ENCODE measurements at regions not wholly inside any gene's neighbourhood (a gene's known extent, or its start where the extent isn't known, plus 50 kb on each side); places are given as distances from the start of the nearest gene placed in this dataset.
"Not testable (repeated sequence)": the region's sequence is repeated elsewhere in the genome, so short reads cannot be mapped to it uniquely, and the experiment has no call there.

- DNase-seq (ENCODE audit: low read depth, low spot score), result no peak
Observed at GRCh38 chr4:55028196-55028595, 97.2 kb downstream of the KDR start.

GRCh38 chr4:55027596-55027995, 97.8 kb downstream of the KDR start:
- DNase-seq (ENCODE audit: low read depth, low spot score), result no peak

GRCh38 chr4:55025456-55025855, 99.9 kb downstream of the KDR start:
- DNase-seq (ENCODE audit: low read depth, low spot score), result not testable (repeated sequence)

- no peak for DNase-seq (ENCODE audit: low read depth, low spot score)
Observed at GRCh38 chr4:55023030-55023429, 102.4 kb downstream of the KDR start.

GRCh38 chr4:55021214-55021613, 104.2 kb downstream of the KDR start:
- no peak for DNase-seq (ENCODE audit: low read depth, low spot score)

GRCh38 chr4:55020131-55020530, 105.3 kb downstream of the KDR start:
- DNase-seq (ENCODE audit: low read depth, low spot score), result no peak

- no peak for DNase-seq (ENCODE audit: low read depth, low spot score)
Observed at GRCh38 chr4:55018978-55019377, 106.4 kb downstream of the KDR start.

- DNase-seq (ENCODE audit: low read depth, low spot score), result no peak
Observed at GRCh38 chr4:55018521-55018920, 106.9 kb downstream of the KDR start.

- no peak for DNase-seq (ENCODE audit: low read depth, low spot score)
Observed at GRCh38 chr4:55017406-55017805, 108.0 kb downstream of the KDR start.

- DNase-seq (ENCODE audit: low read depth, low spot score), result no peak
Observed at GRCh38 chr4:55016131-55016530, 109.3 kb downstream of the KDR start.

GRCh38 chr4:55014876-55015275, 110.5 kb downstream of the KDR start:
- DNase-seq (ENCODE audit: low read depth, low spot score), result no peak

- no peak for DNase-seq (ENCODE audit: low read depth, low spot score)
Observed at GRCh38 chr4:55013431-55013955, 111.9 kb downstream of the KDR start.

GRCh38 chr4:55012363-55013230, 112.8 kb downstream of the KDR start:
- no peak for DNase-seq (ENCODE audit: low read depth, low spot score)

GRCh38 chr4:55011761-55012160, 113.6 kb downstream of the KDR start:
- no peak for DNase-seq (ENCODE audit: low read depth, low spot score)

- DNase-seq (ENCODE audit: low read depth, low spot score), result no peak
Observed at GRCh38 chr4:55010550-55010949, 114.8 kb downstream of the KDR start.

- peak; percentile 38 for DNase-seq (ENCODE audit: low read depth, low spot score)
Observed at GRCh38 chr4:55008166-55009056, 117.0 kb downstream of the KDR start.

- DNase-seq (ENCODE audit: low read depth, low spot score), result peak; percentile 27
Observed at GRCh38 chr4:55005910-55006309, 119.5 kb downstream of the KDR start.

GRCh38 chr4:55004831-55005230, 120.6 kb downstream of the KDR start:
- DNase-seq (ENCODE audit: low read depth, low spot score), result no peak

GRCh38 chr4:55002431-55002830, 123.0 kb downstream of the KDR start:
- no peak for DNase-seq (ENCODE audit: low read depth, low spot score)

- no peak for DNase-seq (ENCODE audit: low read depth, low spot score)
Observed at GRCh38 chr4:55001538-55001937, 123.9 kb downstream of the KDR start.

- DNase-seq (ENCODE audit: low read depth, low spot score), result peak; percentile 19
Observed at GRCh38 chr4:54999003-54999402, 126.4 kb downstream of the KDR start.

GRCh38 chr4:54993473-54994026, 131.8 kb downstream of the KDR start:
- not testable (repeated sequence) for DNase-seq (ENCODE audit: low read depth, low spot score)

All from ELF-1 (cell line).